GM12875 (cell line): ENCODE measurements at regions not wholly inside any gene's neighbourhood (a gene's known extent, or its start where the extent isn't known, plus 50 kb on each side); places are given as distances from the start of the nearest gene placed in this dataset.

Experiments
- H3K4me3 ChIP-seq: one replicate; pipeline ENCODE4 v1.5.1; 2011; ENCODE audit warnings: low read depth, low read length, control low read depth
- TF ChIP-seq, protein P1 (sequence below): IDR thresholded peaks from 2 replicates; pipeline ENCODE4 v1.5.1; 2011; ENCODE audit warnings: low read depth, mild to moderate bottlenecking, control low read depth, inconsistent platforms, low read length, moderate library complexity, borderline replicate concordance; ENCODE audit not compliant: insufficient read depth

DNA sequence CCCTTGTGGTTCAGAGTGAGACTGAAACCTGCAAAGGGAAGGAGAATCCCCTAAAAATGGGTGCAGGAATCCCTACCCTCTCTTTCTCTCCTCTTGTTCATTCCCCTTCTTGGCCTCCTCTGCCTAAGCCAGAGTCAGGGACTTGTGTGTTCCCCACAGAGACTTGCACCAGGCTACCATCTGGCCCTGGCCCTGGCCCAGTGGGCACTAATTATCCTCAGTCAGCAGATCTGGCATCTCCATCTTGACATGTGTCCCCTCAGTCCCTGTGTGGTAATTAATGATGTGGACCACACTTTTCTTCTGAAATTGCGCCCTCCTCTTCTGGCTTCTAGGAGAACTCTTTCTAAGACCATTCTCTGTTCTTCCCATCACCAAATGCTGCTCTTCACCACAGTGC, 354.4 kb downstream of the SETD4 start:
- no peak overlapping the region for H3K4me3 ChIP-seq
- TF ChIP-seq, protein P1, sequence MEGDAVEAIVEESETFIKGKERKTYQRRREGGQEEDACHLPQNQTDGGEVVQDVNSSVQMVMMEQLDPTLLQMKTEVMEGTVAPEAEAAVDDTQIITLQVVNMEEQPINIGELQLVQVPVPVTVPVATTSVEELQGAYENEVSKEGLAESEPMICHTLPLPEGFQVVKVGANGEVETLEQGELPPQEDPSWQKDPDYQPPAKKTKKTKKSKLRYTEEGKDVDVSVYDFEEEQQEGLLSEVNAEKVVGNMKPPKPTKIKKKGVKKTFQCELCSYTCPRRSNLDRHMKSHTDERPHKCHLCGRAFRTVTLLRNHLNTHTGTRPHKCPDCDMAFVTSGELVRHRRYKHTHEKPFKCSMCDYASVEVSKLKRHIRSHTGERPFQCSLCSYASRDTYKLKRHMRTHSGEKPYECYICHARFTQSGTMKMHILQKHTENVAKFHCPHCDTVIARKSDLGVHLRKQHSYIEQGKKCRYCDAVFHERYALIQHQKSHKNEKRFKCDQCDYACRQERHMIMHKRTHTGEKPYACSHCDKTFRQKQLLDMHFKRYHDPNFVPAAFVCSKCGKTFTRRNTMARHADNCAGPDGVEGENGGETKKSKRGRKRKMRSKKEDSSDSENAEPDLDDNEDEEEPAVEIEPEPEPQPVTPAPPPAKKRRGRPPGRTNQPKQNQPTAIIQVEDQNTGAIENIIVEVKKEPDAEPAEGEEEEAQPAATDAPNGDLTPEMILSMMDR = no peak

DNA sequence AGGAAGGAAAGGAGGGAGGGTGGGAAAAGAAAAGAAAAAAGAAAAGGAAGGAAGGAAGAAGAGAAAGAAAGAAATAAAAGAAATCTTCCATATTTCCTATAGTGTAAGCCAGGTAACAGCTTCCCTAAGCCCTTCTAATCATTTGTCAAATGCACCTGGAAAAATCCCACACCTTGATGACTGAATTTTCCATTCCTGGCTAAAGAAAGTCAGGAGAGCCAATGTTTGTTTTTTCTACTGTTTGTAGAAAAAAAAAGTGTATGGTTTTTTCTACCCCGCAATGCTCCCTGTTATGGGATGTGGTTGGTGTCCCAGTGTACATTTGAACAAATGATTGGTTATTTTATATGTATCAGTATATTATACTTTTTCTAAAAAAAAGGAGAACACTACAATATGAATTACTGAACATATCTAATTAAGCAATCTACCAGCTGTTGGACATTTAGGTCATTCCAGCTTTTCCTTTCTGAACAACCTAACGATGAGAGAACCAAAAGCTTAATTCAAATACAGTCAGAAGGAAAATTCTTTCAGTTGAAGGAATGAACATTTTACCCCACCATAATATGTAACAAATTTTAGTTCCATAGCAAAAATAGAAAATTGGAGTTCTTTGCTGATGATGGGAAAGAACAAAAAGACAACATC, 355.0 kb downstream of the SETD4 start:
- H3K4me3 ChIP-seq = no peak overlapping the region
- TF ChIP-seq, protein P1 = no peak

DNA sequence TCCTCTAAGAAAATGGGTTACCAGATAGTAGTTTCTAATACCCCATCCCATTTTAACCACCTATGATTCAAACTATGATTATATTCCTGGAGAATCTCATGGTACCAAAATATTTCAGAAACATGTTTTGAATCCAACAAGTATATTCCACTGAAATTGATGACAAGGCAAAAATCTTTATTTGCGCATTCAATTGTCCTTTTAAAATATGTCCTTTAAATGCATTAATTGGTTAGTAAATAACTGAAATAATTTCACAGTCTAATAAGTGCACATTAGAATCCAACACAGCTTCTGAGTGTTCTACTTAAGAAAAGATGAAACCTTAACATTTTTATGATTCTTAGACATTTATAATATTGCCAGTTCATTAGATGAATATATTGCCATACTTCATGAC, 356.6 kb downstream of the SETD4 start:
- TF ChIP-seq, protein P1 = no peak
- no peak overlapping the region for H3K4me3 ChIP-seq

DNA sequence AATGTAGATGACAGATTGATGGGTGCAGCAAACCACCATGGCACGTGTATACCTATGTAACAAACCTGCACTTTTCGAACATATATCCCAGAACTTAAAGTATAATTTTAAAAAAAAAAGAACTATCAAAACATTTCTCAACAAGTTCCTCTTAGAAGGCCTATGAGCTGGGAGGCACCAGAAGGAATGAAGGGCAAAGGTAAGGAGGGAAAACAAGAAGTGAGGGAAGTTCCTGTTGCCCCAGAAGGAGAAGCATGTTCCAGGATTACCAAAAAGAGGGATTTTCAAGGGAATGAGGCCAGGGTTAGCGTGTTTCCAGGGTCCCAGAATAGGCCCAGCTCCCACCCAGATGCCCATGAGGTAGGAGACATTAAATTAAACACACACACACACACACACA, 361.0 kb downstream of the SETD4 start:
- H3K4me3 ChIP-seq = no peak overlapping the region
- TF ChIP-seq, protein P1 = no peak

DNA sequence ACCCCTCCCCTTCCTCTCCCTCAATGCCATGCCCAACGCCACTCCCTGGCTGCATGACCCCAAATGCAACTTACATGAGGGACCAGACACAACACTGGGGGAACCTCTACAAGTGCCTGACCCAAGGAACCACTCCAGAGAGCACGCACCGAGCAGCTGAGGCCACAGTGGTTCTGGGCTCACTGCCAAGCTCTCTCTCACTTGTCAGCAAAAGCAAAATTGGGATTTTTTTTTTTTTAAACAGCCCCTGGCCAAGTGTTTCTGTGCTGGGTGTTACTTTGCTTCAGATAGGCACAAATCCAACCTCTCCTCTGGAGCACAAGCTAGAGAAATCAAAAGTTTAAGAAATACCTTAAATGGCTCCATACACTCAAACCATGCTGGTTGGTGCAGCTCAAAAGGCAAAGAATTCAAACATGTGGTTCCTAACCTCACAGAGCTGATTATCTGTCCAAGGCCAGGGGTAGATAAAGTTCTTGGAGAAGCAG, 363.0 kb downstream of the SETD4 start:
- TF ChIP-seq, protein P1 = no peak
- H3K4me3 ChIP-seq = no peak overlapping the region

DNA sequence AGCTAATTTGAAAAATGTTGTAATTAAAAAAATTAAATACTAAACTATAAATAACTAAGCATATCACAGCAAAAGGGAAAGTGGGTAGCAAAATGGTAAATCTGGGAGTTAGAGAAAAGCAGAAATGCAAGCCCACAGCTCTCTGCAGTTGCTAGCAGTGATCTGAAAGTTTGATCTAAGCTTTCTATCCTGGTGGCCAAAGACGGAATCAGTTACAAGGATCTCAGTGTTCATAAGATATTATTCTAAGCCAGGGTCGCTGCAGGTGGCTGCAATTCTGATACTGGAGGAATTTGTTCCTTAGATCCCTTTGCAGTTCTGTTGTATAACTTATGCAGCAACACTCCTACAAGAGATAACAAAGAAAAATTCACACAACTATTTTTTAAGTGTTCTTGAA, 363.7 kb downstream of the SETD4 start:
- TF ChIP-seq, protein P1 = no peak
- H3K4me3 ChIP-seq = no peak overlapping the region

DNA sequence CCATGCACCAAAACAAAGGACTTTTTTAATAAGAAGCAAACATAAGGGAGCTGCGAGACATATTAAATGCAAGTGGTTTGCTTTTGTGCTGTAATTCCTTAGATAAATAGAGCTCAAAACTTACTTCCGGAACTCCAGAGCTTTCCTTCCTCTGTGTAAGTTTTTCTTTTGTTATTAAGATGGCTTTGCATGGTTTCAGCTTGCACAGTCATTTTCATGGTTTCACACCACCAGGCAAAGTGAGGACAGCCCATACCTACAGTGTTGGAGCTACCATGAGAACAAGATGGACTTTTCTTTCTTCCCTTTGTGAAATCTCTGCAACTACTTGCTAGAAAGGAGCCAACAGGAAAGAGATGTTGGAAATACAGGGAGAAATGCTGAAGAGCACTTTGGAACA, 368.0 kb downstream of the SETD4 start:
- TF ChIP-seq, protein P1 = no peak
- no peak overlapping the region for H3K4me3 ChIP-seq
